ACC112 (cell line): ENCODE measurements at regions not wholly inside any gene's neighbourhood (a gene's known extent, or its start where the extent isn't known, plus 50 kb on each side); places are given as distances from the start of the nearest gene placed in this dataset.
"Not testable (repeated sequence)": the region's sequence is repeated elsewhere in the genome, so short reads cannot be mapped to it uniquely, and the experiment has no call there.

ENCODE experiments used
- H2AFZ ChIP-seq: fragments of 200-600 bp; sonication (generic); one replicate; pipeline ENCODE4 v1.6.0; 2017; ENCODE audit warnings: antibody characterized with exemption, low read length; ENCODE audit not compliant: unreplicated experiment
- H3K27ac ChIP-seq: fragments of 200-600 bp; sonication (generic); 2 replicates; pipeline ENCODE4 v1.5.1; 2014; ENCODE audit warnings: low read depth, mild to moderate bottlenecking, antibody characterized with exemption, low read length, moderate library complexity
- H3K27me3 ChIP-seq: fragments of 200-600 bp; sonication (generic); 2 replicates; pipeline ENCODE4 v1.6.1; 2014; ENCODE audit warnings: mild to moderate bottlenecking, antibody characterized with exemption, low read length, moderate library complexity, mixed read lengths; ENCODE audit not compliant: insufficient read depth
- H3K36me3 ChIP-seq: fragments of 200-600 bp; sonication (generic); 2 replicates; pipeline ENCODE4 v1.6.1; 2016; ENCODE audit warnings: mild to moderate bottlenecking, antibody characterized with exemption, low read length, moderate library complexity, mixed read lengths; ENCODE audit not compliant: insufficient read depth
- H3K4me1 ChIP-seq: fragments of 200-600 bp; sonication (generic); one replicate; pipeline ENCODE4 v1.6.1; 2016; ENCODE audit warnings: low read length, mixed read lengths; ENCODE audit not compliant: insufficient read depth, unreplicated experiment, control insufficient read depth
- H3K4me3 ChIP-seq: fragments of 200-600 bp; sonication (generic); 2 replicates; pipeline ENCODE4 v1.5.1; 2014; ENCODE audit warnings: mild to moderate bottlenecking, low read depth, low read length
- H3K79me2 ChIP-seq: fragments of 200-600 bp; sonication (generic); one replicate; pipeline ENCODE4 v1.6.0; 2016; ENCODE audit warnings: low read length; ENCODE audit not compliant: control insufficient read depth, unreplicated experiment, insufficient read depth

DNA sequence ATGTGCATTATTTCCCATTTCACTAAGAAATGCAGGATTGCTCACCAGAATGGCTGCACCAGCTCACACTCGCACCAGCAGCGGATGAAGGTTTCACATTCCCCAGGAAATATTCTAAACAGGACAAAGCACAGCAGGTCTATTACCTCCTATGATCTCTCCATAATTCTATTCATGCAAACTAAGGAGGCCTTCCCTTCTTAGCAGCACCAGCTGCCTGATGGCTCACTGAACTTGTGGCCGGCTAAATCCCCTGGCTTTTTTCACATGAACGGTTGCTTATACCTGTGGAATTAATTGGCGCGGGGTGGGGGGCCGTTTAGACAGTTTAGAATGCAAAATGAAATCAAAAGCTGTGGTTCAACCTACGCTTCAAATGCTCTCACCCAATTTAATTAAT, 73.5 kb upstream of the SRD5A3 start:
- Histone ChIP-seq H3K27me3 (peaks cover 58% of the 10 kb centered on the region), H3K79me2 (no peaks in the 10 kb centered on the region), H3K4me3 (no peak overlapping the region), H3K4me1 (no peaks in the 10 kb centered on the region), H3K36me3 (no peaks in the 10 kb centered on the region), H2AFZ (no peak overlapping the region), H3K27ac (no peak overlapping the region)

DNA sequence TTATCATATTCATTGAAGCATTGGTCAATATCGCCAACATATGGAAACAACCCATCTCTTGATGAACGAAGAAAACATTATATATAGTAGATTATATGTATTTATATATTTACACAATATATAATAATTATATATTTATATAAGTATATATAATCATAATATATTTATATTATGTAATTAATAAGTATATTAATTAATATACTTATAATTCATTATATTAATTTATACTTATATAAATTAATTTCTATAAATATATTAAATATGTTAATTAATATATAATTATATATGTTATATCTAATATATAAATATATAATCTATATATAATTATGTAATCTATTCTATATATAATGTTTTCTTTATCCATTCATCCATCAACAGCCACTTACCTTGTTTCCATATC, 69.0 kb upstream of the SRD5A3 start:
- peaks cover 34% of the 10 kb centered on the region for H3K27me3 ChIP-seq
- H3K79me2 ChIP-seq, result no peaks in the 10 kb centered on the region
- H3K36me3 ChIP-seq, result no peaks in the 10 kb centered on the region
- H3K4me3 ChIP-seq, result no peak overlapping the region
- no peaks in the 10 kb centered on the region for H3K4me1 ChIP-seq
- H3K27ac ChIP-seq, result no peak overlapping the region
- H2AFZ ChIP-seq, result no peak overlapping the region

DNA sequence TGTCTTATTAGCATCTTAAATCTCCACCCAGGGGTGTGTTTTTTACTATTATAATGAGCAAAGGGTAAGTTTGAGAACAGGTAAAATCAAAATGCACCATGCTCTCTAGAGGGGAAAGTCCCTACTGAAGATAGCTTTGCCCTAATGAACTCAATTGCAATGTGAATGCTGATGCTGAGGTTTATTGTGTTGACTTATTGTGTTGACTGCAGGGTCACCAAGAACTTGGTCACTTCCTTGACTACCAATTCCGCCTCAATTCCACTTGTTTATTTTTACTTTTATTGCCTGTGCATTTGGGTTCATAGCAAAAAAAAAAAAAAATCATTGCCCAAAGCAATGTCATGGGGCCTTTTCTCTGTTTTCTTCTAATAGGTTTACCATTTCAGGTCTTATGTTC, 67.7 kb upstream of the SRD5A3 start:
- no peak overlapping the region for H2AFZ ChIP-seq
- peaks cover 29% of the 10 kb centered on the region for H3K27me3 ChIP-seq
- no peak overlapping the region for H3K4me3 ChIP-seq
- no peaks in the 10 kb centered on the region for H3K79me2 ChIP-seq
- no peaks in the 10 kb centered on the region for H3K4me1 ChIP-seq
- no peaks in the 10 kb centered on the region for H3K36me3 ChIP-seq
- no peak overlapping the region for H3K27ac ChIP-seq

DNA sequence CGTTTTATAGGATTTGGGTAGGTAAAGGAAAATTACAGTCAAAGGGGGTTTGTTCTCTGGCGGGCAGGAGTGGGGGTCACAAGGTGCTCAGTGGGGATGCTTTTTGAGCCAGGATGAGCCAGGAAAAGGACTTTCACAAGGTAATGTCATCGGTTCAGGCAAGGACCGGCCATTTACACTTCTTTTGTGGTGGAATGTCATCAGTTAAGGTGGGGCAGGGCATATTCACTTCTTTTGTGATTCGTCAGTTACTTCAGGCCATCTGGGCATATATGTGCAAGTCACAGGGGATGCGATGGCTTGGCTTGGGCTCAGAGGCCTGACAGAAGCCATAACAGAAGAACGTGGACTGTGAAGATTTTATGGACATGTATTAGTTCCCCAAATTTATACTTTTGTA, 65.6 kb upstream of the SRD5A3 start:
- H3K79me2 ChIP-seq, H3K27ac ChIP-seq, H3K4me3 ChIP-seq, H3K27me3 ChIP-seq, H3K4me1 ChIP-seq, H2AFZ ChIP-seq, H3K36me3 ChIP-seq: not testable (repeated sequence)

DNA sequence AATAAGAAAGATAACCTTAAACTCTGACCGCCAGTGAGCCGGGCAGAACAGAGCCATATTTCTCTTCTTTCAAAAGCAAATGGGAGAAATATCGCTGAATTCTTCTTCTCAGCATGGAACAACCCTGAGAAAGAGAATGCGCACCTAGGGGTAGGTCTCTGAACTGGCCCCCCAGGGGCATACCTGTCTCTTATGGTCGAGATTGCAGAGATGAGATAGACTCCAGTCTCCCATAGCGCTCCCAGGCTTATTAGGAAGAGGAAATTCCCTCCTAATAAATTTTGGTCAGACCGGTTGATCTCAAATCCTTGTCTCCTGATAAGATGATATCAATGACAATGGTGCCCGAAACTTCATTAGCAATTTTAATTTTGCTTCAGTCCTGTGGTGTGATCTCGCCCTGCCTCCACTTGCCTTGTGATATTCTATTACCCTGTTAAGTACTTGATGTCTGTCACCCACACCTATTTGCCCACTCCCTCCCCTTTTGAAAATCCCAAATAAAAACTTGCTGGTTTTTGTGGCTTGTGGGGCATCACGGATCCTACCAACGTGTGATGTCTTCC, 64.8 kb upstream of the SRD5A3 start:
- H3K36me3 ChIP-seq, H3K4me3 ChIP-seq, H3K27ac ChIP-seq: not testable (repeated sequence)

DNA sequence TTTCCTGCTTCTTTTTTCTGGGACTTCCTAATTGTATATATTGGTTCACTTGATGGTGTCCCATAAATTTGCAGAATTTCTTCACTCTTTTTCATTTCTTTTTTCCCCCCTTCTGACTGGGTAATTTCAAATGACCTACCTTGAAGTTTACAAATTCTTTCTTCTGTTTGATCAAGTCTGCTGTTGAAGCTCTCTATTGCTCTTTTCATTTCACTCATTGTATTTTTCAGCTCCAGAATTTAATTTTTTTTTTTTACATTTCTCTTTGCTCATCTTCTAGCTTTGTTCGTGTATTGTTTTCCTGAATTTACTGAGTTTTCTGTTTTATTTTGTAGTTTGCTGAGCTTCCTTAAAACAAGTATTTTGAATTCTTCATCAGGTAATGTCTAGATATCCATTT, 61.7 kb upstream of the SRD5A3 start:
- no peaks in the 10 kb centered on the region for H3K79me2 ChIP-seq
- H3K27me3 ChIP-seq, result peaks cover 5% of the 10 kb centered on the region; the same call in 1 of the 2 replicates

More for the DNA sequence above, 64.8 kb upstream of the SRD5A3 start:
- not testable (repeated sequence) for H3K79me2 ChIP-seq, H3K4me1 ChIP-seq, H2AFZ ChIP-seq, H3K27me3 ChIP-seq

DNA sequence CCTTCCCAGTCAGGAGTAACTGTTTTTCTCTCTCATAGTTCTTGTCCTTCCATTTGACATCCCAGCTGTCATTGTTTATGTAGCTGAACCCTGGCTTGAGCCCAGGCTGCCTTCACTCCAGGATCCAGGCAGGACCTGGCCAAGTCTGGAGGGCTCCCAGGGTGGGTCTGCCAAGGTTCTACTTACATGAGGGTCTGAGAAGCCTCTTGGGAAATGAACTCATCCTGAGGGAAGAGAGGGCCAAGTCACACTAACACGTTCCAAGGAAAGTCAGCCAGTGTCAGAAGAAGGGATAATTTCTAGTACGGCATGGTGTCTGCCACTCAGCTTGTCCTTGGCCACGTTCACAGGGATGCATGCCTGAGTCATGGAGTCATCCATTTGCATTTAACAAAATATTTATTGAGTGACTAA, 54.8 kb upstream of the SRD5A3 start:
- Histone ChIP-seq H3K4me1 (peaks cover 3% of the 10 kb centered on the region), H2AFZ (peak overlapping the region; percentile 4), H3K79me2 (no peaks in the 10 kb centered on the region), H3K36me3 (no peaks in the 10 kb centered on the region), H3K27me3 (no peaks in the 10 kb centered on the region), H3K4me3 (no peak overlapping the region; the same call in 1 of the 2 replicates), H3K27ac (no peak overlapping the region)

More for the DNA sequence above, 61.7 kb upstream of the SRD5A3 start:
- H2AFZ ChIP-seq, result no peak overlapping the region
- no peak overlapping the region for H3K27ac ChIP-seq
- H3K4me3 ChIP-seq, result no peak overlapping the region
- H3K4me1 ChIP-seq, result no peaks in the 10 kb centered on the region
- H3K36me3 ChIP-seq, result no peaks in the 10 kb centered on the region

DNA sequence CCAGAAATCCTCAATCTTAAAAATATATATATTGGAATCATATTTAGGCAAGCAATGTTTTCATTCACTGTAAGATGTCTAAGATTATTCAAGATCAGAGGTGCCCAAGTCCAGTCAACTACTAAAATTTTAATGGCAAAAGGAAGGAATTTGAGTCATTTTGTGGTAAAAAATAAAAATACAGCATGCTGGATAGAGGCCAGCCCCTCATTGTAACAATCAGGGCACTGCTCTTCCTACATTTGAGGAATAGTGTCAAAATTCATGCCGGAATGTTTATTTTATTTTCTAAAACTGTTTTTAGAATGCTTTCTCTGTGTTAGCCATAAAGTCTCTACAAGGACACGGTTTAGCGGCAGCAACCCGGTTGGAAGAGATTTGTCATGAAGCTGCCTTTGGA, 49.9 kb upstream of the SRD5A3 start:
- Histone ChIP-seq H3K27ac (no peak overlapping the region), H3K4me1 (peaks cover 3% of the 10 kb centered on the region), H3K36me3 (no peaks in the 10 kb centered on the region), H3K27me3 (no peaks in the 10 kb centered on the region), H2AFZ (no peak overlapping the region), H3K4me3 (no peak overlapping the region), H3K79me2 (no peaks in the 10 kb centered on the region)
